Stimulated activated CD8-positive, alpha-beta memory T cell treated with anti-CD3 and anti-CD28 coated beads, Interleukin-15, amount 100 ng/mL, for 48 hours (primary cell): ENCODE measurements at regions not wholly inside any gene's neighbourhood (a gene's known extent, or its start where the extent isn't known, plus 50 kb on each side); places are given as distances from the start of the nearest gene placed in this dataset.

Experiments used
- DNase-seq, 2 donors: peaks; one replicate each; pipeline ENCODE4 v3.0.0-alpha.2; 2020; ENCODE audit warnings: low read depth in 2 of 2

GRCh38 chr12:14148489-14149270 is 167.3 kb upstream of the GRIN2B start:
- DNase-seq = no peak

DNA sequence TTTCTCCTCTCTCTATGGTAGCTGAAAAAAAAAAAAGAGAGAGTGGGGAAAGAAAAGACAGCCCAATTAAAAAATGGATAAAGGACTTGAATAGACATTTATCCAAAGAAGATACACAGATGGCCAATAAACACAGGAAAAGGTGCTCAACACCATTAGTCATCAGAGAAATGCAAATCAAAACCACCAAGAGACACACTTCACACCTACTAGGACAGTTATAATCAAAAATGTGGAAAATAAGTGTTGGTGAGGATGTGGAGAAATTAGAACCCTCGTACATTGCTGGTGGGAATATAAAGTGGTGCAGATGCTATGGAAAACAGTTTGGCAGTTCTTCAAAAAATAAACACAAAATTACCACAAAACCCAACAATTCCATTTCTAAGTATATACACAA is 172.4 kb upstream of the GRIN2B start:
- DNase-seq = no peak

GRCh38 chr12:14156606-14157005 is 175.2 kb upstream of the GRIN2B start:
- no peak for DNase-seq

- DNase-seq = no peak
Measured at GRCh38 chr12:14157088-14157747, 175.8 kb upstream of the GRIN2B start.

GRCh38 chr12:14164266-14164665 is 182.9 kb upstream of the GRIN2B start:
- DNase-seq = no peak

- DNase-seq = no peak
Measured at GRCh38 chr12:14167005-14167628, 185.7 kb upstream of the GRIN2B start.

DNA sequence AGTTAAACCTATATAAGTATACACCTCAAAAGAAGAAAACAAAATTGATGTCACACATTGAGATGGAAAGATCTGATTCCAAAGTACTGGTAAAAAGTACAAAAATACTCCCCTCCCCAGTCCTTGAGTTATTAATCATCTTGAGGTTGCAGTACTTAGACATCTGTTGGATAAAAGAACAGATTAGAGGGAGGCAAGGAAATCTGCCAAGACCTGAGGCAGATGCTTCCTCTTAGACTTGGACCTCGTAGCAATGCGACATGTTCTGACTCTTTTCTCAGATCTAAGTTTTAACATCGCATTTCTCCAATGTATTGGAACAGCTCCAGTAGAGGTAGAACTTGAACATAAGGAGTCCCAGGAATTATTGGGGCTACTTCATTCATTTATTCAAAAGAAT is 187.9 kb upstream of the GRIN2B start:
- DNase-seq = no peak

DNA sequence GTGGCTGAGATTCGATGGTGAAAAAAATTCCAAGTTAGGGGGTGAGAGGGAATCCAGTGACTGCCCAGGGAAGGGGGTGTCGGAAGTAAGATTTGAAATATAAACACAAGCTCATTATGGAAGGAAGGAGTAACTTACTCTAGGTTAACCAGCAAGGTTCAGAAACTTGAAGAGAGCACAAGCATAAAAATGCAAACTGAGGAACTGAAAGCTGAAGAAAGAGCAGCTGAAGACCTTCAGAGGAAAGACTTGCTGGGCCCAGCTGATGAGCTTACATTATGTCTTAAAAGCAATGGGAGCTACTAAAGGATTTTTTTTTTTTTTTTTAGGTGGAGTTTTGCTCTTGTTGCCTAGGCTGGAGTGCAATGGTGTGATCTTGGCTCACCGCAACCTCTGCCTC is 189.7 kb upstream of the GRIN2B start:
- no peak for DNase-seq

DNA sequence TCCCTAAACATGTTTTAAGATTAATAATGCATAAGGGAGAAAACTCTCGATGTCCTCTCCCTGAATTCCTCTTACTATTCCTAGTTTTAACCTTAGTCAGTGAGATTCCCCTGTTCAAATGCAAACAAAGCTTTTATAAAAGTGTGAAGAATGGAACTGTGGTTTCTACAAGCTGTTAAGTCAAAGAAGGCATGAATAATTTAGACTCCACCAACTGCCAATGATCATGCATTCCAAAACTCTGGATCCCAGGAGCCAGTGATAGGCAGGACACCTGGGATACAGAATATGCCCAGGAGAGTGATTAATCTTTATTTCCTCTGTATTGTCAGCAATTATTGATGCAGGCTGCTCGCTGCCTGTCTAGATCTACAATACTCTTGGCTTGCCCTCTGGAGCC is 190.3 kb upstream of the ATF7IP start:
- no peak for DNase-seq

DNA sequence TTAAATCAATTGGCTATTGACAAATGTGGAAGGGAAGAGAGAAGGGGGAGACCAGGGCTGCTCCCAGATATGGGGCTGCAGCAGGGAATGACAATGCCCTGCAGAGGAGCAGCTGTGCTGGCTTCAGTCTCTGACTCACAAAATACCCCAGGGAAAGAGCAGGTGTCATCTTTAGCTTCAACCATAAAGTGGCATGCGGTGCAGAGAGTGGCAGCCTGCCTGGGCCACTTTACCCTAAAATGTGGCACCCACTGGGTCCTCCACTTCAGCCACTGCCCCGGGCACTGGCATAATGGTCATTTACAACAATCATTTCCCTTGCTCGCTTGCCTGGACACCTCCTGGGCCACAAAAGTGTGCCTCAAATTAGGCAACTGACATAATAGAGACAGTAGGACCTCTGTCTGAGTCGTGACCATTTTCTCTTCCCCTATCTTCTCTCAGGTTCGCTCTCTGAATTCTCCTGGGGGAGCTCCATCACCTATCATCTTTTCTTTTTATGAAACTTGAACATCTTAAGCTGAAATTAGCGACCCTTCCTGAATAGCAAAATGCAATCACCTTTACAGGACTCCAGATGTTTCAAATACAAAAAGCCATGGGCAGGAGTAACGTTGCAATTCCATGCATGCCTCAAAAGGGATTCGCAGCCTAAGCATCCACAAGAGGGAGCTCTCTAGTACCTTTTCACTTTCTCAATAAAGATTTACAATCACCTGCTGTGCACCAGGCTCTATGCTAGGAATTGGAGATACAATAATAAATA is 179.9 kb upstream of the ATF7IP start:
- peak in 1 of 2 donors; percentile 1 for DNase-seq

- no peak for DNase-seq
Measured at GRCh38 chr12:14186193-14186502, 179.3 kb upstream of the ATF7IP start.

- DNase-seq = no peak
Measured at GRCh38 chr12:14187002-14187401, 178.5 kb upstream of the ATF7IP start.

GRCh38 chr12:14187966-14188365 is 177.5 kb upstream of the ATF7IP start:
- no peak for DNase-seq

- DNase-seq = no peak
Measured at GRCh38 chr12:14188744-14189143, 176.7 kb upstream of the ATF7IP start.

GRCh38 chr12:14190694-14191093 is 174.8 kb upstream of the ATF7IP start:
- no peak for DNase-seq

- DNase-seq = no peak
Measured at GRCh38 chr12:14191612-14192011, 173.9 kb upstream of the ATF7IP start.

DNA sequence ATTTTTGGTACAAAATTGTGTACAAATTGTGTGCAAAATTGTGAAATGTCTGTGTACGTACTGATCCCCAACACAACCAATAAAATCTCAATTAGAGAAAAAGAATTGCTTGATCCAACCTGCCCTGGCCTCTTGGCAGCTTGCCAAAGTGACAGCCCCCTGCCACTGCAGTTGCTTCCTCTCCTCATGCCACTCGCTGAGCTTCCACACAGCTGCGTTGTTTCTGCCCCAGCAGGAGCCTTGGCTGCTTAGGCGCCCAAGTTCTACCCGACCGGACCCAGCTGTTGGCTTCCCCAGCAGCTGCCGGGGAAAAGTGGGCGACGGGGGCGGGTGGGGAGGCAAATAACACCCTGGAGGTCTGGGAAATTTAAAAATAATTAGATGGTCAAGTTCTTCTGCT is 171.8 kb upstream of the ATF7IP start:
- DNase-seq = no peak

- no peak for DNase-seq
Measured at GRCh38 chr12:14194572-14194971, 170.9 kb upstream of the ATF7IP start.

- no peak for DNase-seq
Measured at GRCh38 chr12:14199455-14200198, 165.9 kb upstream of the ATF7IP start.

DNA sequence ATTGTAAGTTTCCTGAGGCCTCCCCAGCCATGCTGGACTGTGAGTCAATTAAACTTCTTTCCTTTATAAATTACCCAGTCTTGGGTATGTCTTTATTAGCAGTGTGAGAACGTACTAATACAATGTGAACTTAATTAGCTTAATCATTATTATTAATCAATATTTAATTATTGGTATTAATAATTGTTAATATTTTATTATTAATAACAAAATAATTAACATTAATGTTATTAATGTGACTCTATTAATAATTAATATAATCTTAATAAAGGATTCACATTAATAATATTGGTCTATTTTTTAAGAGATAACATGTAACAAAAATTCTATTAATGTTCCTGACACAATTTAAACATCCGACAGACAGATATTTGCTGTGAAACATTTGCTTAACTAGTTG is 164.9 kb upstream of the ATF7IP start:
- DNase-seq = no peak

DNA sequence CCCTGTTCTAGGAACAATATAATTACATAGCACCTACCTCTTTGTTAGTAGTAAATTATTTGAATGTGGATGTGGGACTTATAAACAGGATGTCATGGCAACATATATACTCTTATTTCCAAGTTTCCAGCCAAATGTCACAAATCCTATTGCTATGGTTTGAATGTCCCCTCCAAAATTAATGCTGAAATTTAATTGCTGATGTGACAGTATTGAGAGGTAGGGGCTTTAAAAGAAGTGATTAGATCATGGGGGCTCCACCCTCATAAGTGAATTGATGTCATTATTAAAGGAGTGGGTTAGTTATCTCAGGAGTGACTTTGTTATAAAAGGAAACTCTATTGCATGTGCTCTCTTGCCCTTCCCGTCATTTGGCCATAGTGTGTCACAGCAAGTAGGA is 164.2 kb upstream of the ATF7IP start:
- no peak for DNase-seq
